Tibial nerve (tissue), 4 donors: ENCODE measurements at regions not wholly inside any gene's neighbourhood (a gene's known extent, or its start where the extent isn't known, plus 50 kb on each side); places are given as distances from the start of the nearest gene placed in this dataset.

Experiments
- EP300 ChIP-seq, 2 donors: sonication (generic); formaldehyde crosslinking; IDR thresholded peaks; one replicate each; pipeline ENCODE4 v1.6.1; 2017; ENCODE audit warnings: antibody characterized with exemption in 2 of 2, mild to moderate bottlenecking in 1 of 2
- POLR2A ChIP-seq, 2 donors: fragments of 450-650 bp; IDR thresholded peaks; one replicate each; pipeline ENCODE4 v1.6.1; 2017; ENCODE audit warnings: antibody characterized with exemption in 2 of 2, mild to moderate bottlenecking in 2 of 2, moderate library complexity in 2 of 2
- TF ChIP-seq, protein P1 (sequence below), 5 experiments: fragments of 200-600 bp in 3 of 5; fragments of 450-650 bp in 2 of 5; sonication (generic) in 3 of 5; IDR thresholded peaks; one replicate each; pipeline ENCODE4 v1.5.1; 2016 to 2019; ENCODE audit warnings: antibody characterized with exemption in 5 of 5, mild to moderate bottlenecking in 3 of 5, moderate library complexity in 2 of 5

DNA sequence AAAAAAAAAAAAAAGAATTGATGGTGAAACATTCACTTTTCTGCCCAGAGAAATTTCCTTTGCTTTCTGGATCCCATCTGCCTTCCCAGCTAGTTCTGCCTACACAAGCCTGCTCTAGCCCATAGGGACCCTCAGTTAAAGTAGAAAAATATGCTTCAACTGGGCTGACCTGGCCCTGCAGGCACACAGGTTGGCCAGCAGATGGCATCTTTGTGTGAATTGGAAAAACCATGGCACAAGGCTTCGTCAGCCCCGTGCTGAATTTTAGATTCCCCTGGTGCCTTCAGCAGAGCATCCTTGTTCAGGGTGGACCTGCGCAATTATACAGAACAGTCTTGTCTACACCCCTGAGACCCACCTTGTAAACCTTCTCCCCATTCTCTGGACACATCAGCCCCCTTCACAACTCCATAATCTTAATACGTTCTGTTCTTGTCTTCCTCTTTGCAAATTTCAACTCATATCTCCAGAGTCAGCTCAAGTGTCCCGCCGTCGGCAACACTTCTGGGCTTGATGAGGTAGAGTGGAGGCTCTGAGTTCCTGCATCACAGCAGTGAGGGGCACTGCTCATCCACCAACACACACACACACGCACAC, 114.5 kb downstream of the INSIG2 start:
- TF ChIP-seq, protein P1, sequence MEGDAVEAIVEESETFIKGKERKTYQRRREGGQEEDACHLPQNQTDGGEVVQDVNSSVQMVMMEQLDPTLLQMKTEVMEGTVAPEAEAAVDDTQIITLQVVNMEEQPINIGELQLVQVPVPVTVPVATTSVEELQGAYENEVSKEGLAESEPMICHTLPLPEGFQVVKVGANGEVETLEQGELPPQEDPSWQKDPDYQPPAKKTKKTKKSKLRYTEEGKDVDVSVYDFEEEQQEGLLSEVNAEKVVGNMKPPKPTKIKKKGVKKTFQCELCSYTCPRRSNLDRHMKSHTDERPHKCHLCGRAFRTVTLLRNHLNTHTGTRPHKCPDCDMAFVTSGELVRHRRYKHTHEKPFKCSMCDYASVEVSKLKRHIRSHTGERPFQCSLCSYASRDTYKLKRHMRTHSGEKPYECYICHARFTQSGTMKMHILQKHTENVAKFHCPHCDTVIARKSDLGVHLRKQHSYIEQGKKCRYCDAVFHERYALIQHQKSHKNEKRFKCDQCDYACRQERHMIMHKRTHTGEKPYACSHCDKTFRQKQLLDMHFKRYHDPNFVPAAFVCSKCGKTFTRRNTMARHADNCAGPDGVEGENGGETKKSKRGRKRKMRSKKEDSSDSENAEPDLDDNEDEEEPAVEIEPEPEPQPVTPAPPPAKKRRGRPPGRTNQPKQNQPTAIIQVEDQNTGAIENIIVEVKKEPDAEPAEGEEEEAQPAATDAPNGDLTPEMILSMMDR (IDR thresholded peaks at IDR 0.05), result peak; percentile 39 to 75 (median 55)
- TF ChIP-seq POLR2A (IDR thresholded peaks at IDR 0.05) (no peak), EP300 (IDR thresholded peaks at IDR 0.05) (no peak)
